H9 (cell line): ENCODE measurements at regions not wholly inside any gene's neighbourhood (a gene's known extent, or its start where the extent isn't known, plus 50 kb on each side); places are given as distances from the start of the nearest gene placed in this dataset.

Experiments used
- DNase-seq: peaks from one replicate; pipeline ENCODE4 v3.0.0-alpha.2; 2017
- H2AFZ ChIP-seq: one replicate; pipeline ENCODE4 v1.6.1; 2013; ENCODE audit warnings: mild to moderate bottlenecking, low read length, control low read depth, moderate library complexity
- H2AK5ac ChIP-seq: 2 replicates; pipeline ENCODE4 v1.6.1; 2013; ENCODE audit warnings: low read length, control low read depth, mixed read lengths; ENCODE audit not compliant: insufficient read length
- H2BK120ac ChIP-seq: one replicate; pipeline ENCODE4 v1.6.1; 2013; ENCODE audit warnings: low read depth, mild to moderate bottlenecking, low read length, control low read depth, inconsistent platforms; ENCODE audit not compliant: poor library complexity, severe bottlenecking
- H2BK12ac ChIP-seq: 2 replicates; pipeline ENCODE4 v1.6.1; 2013; ENCODE audit warnings: low read length, control low read depth, mixed read lengths, low read depth; ENCODE audit not compliant: insufficient read length
- H2BK15ac ChIP-seq: 2 replicates; pipeline ENCODE4 v1.6.1; 2013; ENCODE audit warnings: low read depth, low read length, control low read depth
- H2BK20ac ChIP-seq: one replicate; pipeline ENCODE4 v1.6.1; 2013; ENCODE audit warnings: low read depth, mild to moderate bottlenecking, low read length, control low read depth, inconsistent platforms; ENCODE audit not compliant: poor library complexity, severe bottlenecking
- H2BK5ac ChIP-seq: 2 replicates; pipeline ENCODE4 v1.6.1; 2013; ENCODE audit warnings: low read length, control low read depth, mixed read lengths; ENCODE audit not compliant: insufficient read length
- H3K14ac ChIP-seq: 2 replicates; pipeline ENCODE4 v1.6.1; 2013; ENCODE audit warnings: low read length, control low read depth; ENCODE audit not compliant: insufficient read depth
- H3K18ac ChIP-seq: 2 replicates; pipeline ENCODE4 v1.6.1; 2013; ENCODE audit warnings: low read depth, mild to moderate bottlenecking, mixed read lengths, low read length, control low read depth; ENCODE audit not compliant: insufficient read length
- H3K23ac ChIP-seq: 2 replicates; pipeline ENCODE4 v1.6.1; 2013; ENCODE audit warnings: low read length, control low read depth, mixed read lengths, low read depth; ENCODE audit not compliant: insufficient read length
- H3K23me2 ChIP-seq: 2 replicates; pipeline ENCODE4 v1.6.1; 2013; ENCODE audit warnings: low read depth, mild to moderate bottlenecking, mixed read lengths, low read length, control low read depth; ENCODE audit not compliant: insufficient read length, poor library complexity, severe bottlenecking
- H3K27ac ChIP-seq: 2 replicates; pipeline ENCODE4 v1.5.1; 2013; ENCODE audit warnings: low read length, control low read depth, mixed read lengths, low read depth; ENCODE audit not compliant: insufficient read length
- H3K27me3 ChIP-seq: 2 replicates; pipeline ENCODE4 v1.6.1; 2013; ENCODE audit warnings: low read length, control low read depth, inconsistent platforms; ENCODE audit not compliant: insufficient read depth
- H3K4ac ChIP-seq: 2 replicates; pipeline ENCODE4 v1.6.1; 2013; ENCODE audit warnings: low read depth, mild to moderate bottlenecking, control low read depth, inconsistent platforms, low read length, moderate library complexity
- H3K4me1 ChIP-seq: 2 replicates; pipeline ENCODE4 v1.6.1; 2013; ENCODE audit warnings: low read length, control low read depth, inconsistent platforms; ENCODE audit not compliant: insufficient read depth
- H3K4me2 ChIP-seq: 2 replicates; pipeline ENCODE4 v1.6.1; 2013; ENCODE audit warnings: low read length, control low read depth, mixed read lengths; ENCODE audit not compliant: insufficient read length, insufficient read depth
- H3K56ac ChIP-seq: 2 replicates; pipeline ENCODE4 v1.6.1; 2013; ENCODE audit warnings: low read depth, mild to moderate bottlenecking, mixed read lengths, low read length, control low read depth; ENCODE audit not compliant: insufficient read length
- H3K79me1 ChIP-seq: 2 replicates; pipeline ENCODE4 v1.6.1; 2013; ENCODE audit warnings: low read depth, mild to moderate bottlenecking, moderate library complexity, low read length, control low read depth, inconsistent platforms; ENCODE audit not compliant: insufficient read depth, poor library complexity, severe bottlenecking
- H3K79me2 ChIP-seq: 2 replicates; pipeline ENCODE4 v1.6.1; 2013; ENCODE audit warnings: low read length, control low read depth, inconsistent platforms; ENCODE audit not compliant: insufficient read depth
- H3K9ac ChIP-seq: 2 replicates; pipeline ENCODE4 v1.6.1; 2013; ENCODE audit warnings: low read length, control low read depth, mixed read lengths; ENCODE audit not compliant: insufficient read length; ENCODE audit errors: extremely low read depth
- H3K9me3 ChIP-seq: one replicate; pipeline ENCODE4 v1.6.1; 2013; ENCODE audit warnings: low read depth, low read length, inconsistent platforms; ENCODE audit not compliant: control insufficient read depth
- H3T11ph ChIP-seq: one replicate; pipeline ENCODE4 v1.6.1; 2013; ENCODE audit warnings: mild to moderate bottlenecking, low read length, control low read depth, inconsistent platforms
- H4K20me1 ChIP-seq: one replicate; pipeline ENCODE4 v1.6.1; 2013; ENCODE audit not compliant: control insufficient read depth, insufficient read length, insufficient read depth
- H4K5ac ChIP-seq: 2 replicates; pipeline ENCODE4 v1.6.1; 2013; ENCODE audit warnings: low read depth, mild to moderate bottlenecking, mixed read lengths, low read length, control low read depth; ENCODE audit not compliant: insufficient read length
- H4K8ac ChIP-seq: replicated peaks from 2 replicates; pipeline ENCODE4 v1.6.1; 2013; ENCODE audit warnings: low read length, control low read depth, mixed read lengths, low read depth; ENCODE audit not compliant: insufficient read length
- H4K91ac ChIP-seq: 2 replicates; pipeline ENCODE4 v1.6.1; 2013; ENCODE audit warnings: low read depth, mild to moderate bottlenecking, moderate library complexity, mixed read lengths, low read length, control low read depth; ENCODE audit not compliant: insufficient read length
- H3K27ac Mint-ChIP-seq, 3 experiments: 2 replicates in 2 of 3; 3 replicates in 1 of 3; pipeline ENCODE4 v1.8.0; 2020 to 2021; ENCODE audit warnings: mixed read lengths in 3 of 3, mild to moderate bottlenecking in 1 of 3, moderate library complexity in 1 of 3
- H3K27me3 Mint-ChIP-seq: 2 replicates; pipeline ENCODE4 v1.8.0; 2021; ENCODE audit warnings: low read depth, mild to moderate bottlenecking, moderate library complexity, mixed read lengths
- H3K36me3 Mint-ChIP-seq, 3 experiments: 2 replicates in 2 of 3; 3 replicates in 1 of 3; pipeline ENCODE4 v1.8.0; 2020 to 2021; ENCODE audit warnings: low read depth in 3 of 3, mixed read lengths in 3 of 3; ENCODE audit not compliant: insufficient read depth in 1 of 3
- H3K4me1 Mint-ChIP-seq, 2 experiments: 2 replicates each; pipeline ENCODE4 v1.8.0; 2020; ENCODE audit warnings: mixed read lengths in 2 of 2
- H3K4me3 Mint-ChIP-seq, 2 experiments: 2 replicates in 1 of 2; 3 replicates in 1 of 2; pipeline ENCODE4 v1.8.0; 2020 to 2021; ENCODE audit warnings: mild to moderate bottlenecking in 2 of 2, mixed read lengths in 2 of 2, moderate library complexity in 1 of 2
- H3K9me3 Mint-ChIP-seq, 2 experiments: 2 replicates in 1 of 2; 3 replicates in 1 of 2; pipeline ENCODE4 v1.8.0; 2020; ENCODE audit warnings: mild to moderate bottlenecking in 2 of 2, mixed read lengths in 2 of 2, moderate library complexity in 1 of 2
- WGBS: extraction: QIAGEN DNeasy Blood & Tissue Kit; methylation state at CpG from one replicate; pipeline ENCODE4 v1.1.7; 2013; ENCODE audit warnings: missing lambda C conversion rate, low lambda C conversion rate, mixed read lengths; ENCODE audit not compliant: insufficient read length; ENCODE audit errors: extremely low coverage; 5-methylcytosine and 5-hydroxymethylcytosine counted together
- TF ChIP-seq, protein P1 (sequence below): fragments of 200-600 bp; sonication (generic); conservative IDR thresholded peaks from 3 replicates; pipeline ENCODE4 v1.8.0; 2021; ENCODE audit warnings: antibody characterized with exemption, mild to moderate bottlenecking

DNA sequence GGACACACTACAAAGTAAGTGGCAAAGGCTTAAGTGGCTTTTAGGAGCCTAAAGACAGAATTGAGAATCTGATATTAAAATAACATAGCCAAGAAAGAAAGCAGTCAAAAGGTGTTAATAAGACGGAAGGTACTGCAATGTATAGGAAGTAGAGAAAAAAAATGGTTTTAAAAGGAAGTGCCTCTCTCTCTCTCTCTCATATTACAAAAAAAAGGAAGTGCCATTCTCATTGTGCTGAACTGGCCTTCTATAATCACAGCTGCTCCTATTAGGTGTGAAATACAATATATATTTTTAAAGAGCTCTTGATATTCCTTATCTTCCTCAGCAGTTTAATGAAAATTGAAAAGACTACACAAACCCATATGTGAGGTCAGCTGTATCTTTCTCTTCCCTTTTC is 199.4 kb upstream of the NPVF start:
- H3K4me2 ChIP-seq: no peak overlapping the region
- no peak overlapping the region for H3K14ac ChIP-seq
- no peak overlapping the region for H3K27ac ChIP-seq
- no peaks in the 10 kb centered on the region for H3K23me2 ChIP-seq
- H4K5ac ChIP-seq: no peak overlapping the region
- H3K27me3 ChIP-seq: no peaks in the 10 kb centered on the region
- no peaks in the 10 kb centered on the region for H3K79me2 ChIP-seq
- no peak overlapping the region for H3K4ac ChIP-seq
- H3K9me3 ChIP-seq: no peaks in the 10 kb centered on the region
- H2BK120ac ChIP-seq: no peak overlapping the region
- Mint-ChIP-seq H3K9me3 (no peaks in the 10 kb centered on the region), H3K4me1 (peaks cover 14 to 22% of the 10 kb centered on the region in 2 experiments), H3K36me3 (no peaks in the 10 kb centered on the region), H3K27me3 (no peaks in the 10 kb centered on the region; the same call in 1 of the 2 replicates), H3K27ac (no peak overlapping the region), H3K4me3 (no peak overlapping the region)
- no peak overlapping the region for H3K23ac ChIP-seq
- no peak for DNase-seq
- no peaks in the 10 kb centered on the region; the same call in 1 of the 2 replicates for H3K4me1 ChIP-seq
- TF ChIP-seq, protein P1, sequence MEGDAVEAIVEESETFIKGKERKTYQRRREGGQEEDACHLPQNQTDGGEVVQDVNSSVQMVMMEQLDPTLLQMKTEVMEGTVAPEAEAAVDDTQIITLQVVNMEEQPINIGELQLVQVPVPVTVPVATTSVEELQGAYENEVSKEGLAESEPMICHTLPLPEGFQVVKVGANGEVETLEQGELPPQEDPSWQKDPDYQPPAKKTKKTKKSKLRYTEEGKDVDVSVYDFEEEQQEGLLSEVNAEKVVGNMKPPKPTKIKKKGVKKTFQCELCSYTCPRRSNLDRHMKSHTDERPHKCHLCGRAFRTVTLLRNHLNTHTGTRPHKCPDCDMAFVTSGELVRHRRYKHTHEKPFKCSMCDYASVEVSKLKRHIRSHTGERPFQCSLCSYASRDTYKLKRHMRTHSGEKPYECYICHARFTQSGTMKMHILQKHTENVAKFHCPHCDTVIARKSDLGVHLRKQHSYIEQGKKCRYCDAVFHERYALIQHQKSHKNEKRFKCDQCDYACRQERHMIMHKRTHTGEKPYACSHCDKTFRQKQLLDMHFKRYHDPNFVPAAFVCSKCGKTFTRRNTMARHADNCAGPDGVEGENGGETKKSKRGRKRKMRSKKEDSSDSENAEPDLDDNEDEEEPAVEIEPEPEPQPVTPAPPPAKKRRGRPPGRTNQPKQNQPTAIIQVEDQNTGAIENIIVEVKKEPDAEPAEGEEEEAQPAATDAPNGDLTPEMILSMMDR: no peak
- no peak overlapping the region for H2BK12ac ChIP-seq
- H4K20me1 ChIP-seq: no peaks in the 10 kb centered on the region
- H3K56ac ChIP-seq: no peak overlapping the region
- no peak overlapping the region for H2AK5ac ChIP-seq
- no peak overlapping the region for H2AFZ ChIP-seq
- H2BK5ac ChIP-seq: no peak overlapping the region
- no peak overlapping the region for H2BK15ac ChIP-seq
- H3T11ph ChIP-seq: no peak overlapping the region
- no peak overlapping the region for H3K9ac ChIP-seq
- no peak overlapping the region for H2BK20ac ChIP-seq
- no CpG with 5 or more reads among the region's 1 CpG for WGBS
- no peak overlapping the region for H3K18ac ChIP-seq
- no peaks in the 10 kb centered on the region for H3K79me1 ChIP-seq
- H4K8ac ChIP-seq: no peak overlapping the region
- no peak overlapping the region for H4K91ac ChIP-seq
